ENCODE measurements at regions not wholly inside any gene's neighbourhood (a gene's known extent, or its start where the extent isn't known, plus 50 kb on each side); places are given as distances from the start of the nearest gene placed in this dataset.

- TF ChIP-seq CTCF (IDR thresholded peaks at IDR 0.05; ENCODE audit: poor library complexity) (no peak), EZH2 (IDR thresholded peaks at IDR 0.05; ENCODE audit: borderline replicate concordance) (no peak), EZH2phosphoT487 (IDR thresholded peaks at IDR 0.05; ENCODE audit: low read depth, severe bottlenecking, unreplicated experiment) (no peak)
Observed at GRCh38 chr7:84379446-84379845, 184.9 kb upstream of the SEMA3A start.
